ENCODE measurements at regions not wholly inside any gene's neighbourhood (a gene's known extent, or its start where the extent isn't known, plus 50 kb on each side); places are given as distances from the start of the nearest gene placed in this dataset.
A peak's percentile ranks its signal among the peaks of the same experiment; 100 is the strongest.

GRCh38 chr7:72524037-72524436 is 111.9 kb upstream of the CALN1 start:
- H3K4me3 ChIP-seq (ENCODE audit: low read length): no peak overlapping the region
- no peak for DNase-seq (ENCODE audit: low read depth)
- no peak for TF ChIP-seq CTCF (conservative IDR thresholded peaks at IDR 0.05; ENCODE audit: low read depth, low read length)

GRCh38 chr7:72504061-72504706 is 92.0 kb upstream of the CALN1 start:
- no peak for TF ChIP-seq CTCF (conservative IDR thresholded peaks at IDR 0.05; ENCODE audit: low read depth, low read length)
- DNase-seq (ENCODE audit: low read depth): no peak
- H3K4me3 ChIP-seq (ENCODE audit: low read length): no peak overlapping the region

GRCh38 chr7:72503644-72504043 is 91.5 kb upstream of the CALN1 start:
- no peak for TF ChIP-seq CTCF (conservative IDR thresholded peaks at IDR 0.05; ENCODE audit: low read depth, low read length)
- H3K4me3 ChIP-seq (ENCODE audit: low read length): no peak overlapping the region
- no peak for DNase-seq (ENCODE audit: low read depth)

GRCh38 chr7:72494807-72495206 is 82.7 kb upstream of the CALN1 start:
- DNase-seq (ENCODE audit: low read depth): no peak
- no peak overlapping the region for H3K4me3 ChIP-seq (ENCODE audit: low read length)
- TF ChIP-seq CTCF (conservative IDR thresholded peaks at IDR 0.05; ENCODE audit: low read depth, low read length): no peak

- H3K4me3 ChIP-seq (ENCODE audit: low read length): no peak overlapping the region
- peak; percentile 56 for TF ChIP-seq CTCF (conservative IDR thresholded peaks at IDR 0.05; ENCODE audit: low read depth, low read length)
- DNase-seq (ENCODE audit: low read depth): no peak
These were observed 81.9 kb upstream of the CALN1 start for GRCh38 chr7:72493850-72494661.

- DNase-seq (ENCODE audit: low read depth): no peak
- no peak for TF ChIP-seq CTCF (conservative IDR thresholded peaks at IDR 0.05; ENCODE audit: low read depth, low read length)
- no peak overlapping the region for H3K4me3 ChIP-seq (ENCODE audit: low read length)
These were observed 80.4 kb upstream of the CALN1 start for GRCh38 chr7:72492461-72493065.

All from retinal pigment epithelial cell (primary cell).